Mesenchymal stem cell (in vitro differentiated cells and primary cell): ENCODE measurements at regions not wholly inside any gene's neighbourhood (a gene's known extent, or its start where the extent isn't known, plus 50 kb on each side); places are given as distances from the start of the nearest gene placed in this dataset.
A peak's percentile ranks its signal among the peaks of the same experiment; 100 is the strongest.

Experiments used
- DNase-seq: peaks from one replicate; pipeline ENCODE4 v3.0.0-alpha.2; 2013
- H2AFZ ChIP-seq: one replicate; pipeline ENCODE4 v1.6.1; 2013; ENCODE audit warnings: low read depth, mild to moderate bottlenecking, control low read depth, inconsistent platforms, low read length, moderate library complexity
- H2AK5ac ChIP-seq: 2 replicates; pipeline ENCODE4 v1.6.1; 2013; ENCODE audit warnings: low read length, moderate library complexity, mild to moderate bottlenecking, inconsistent platforms; ENCODE audit not compliant: severe bottlenecking
- H2BK120ac ChIP-seq: one replicate; pipeline ENCODE4 v1.6.1; 2013; ENCODE audit warnings: low read depth, mild to moderate bottlenecking, inconsistent platforms, low read length, moderate library complexity
- H2BK12ac ChIP-seq, 2 experiments: one replicate each; pipeline ENCODE4 v1.6.1; 2013; ENCODE audit warnings: inconsistent platforms in 2 of 2, low read length in 2 of 2, mild to moderate bottlenecking in 2 of 2, moderate library complexity in 2 of 2, control low read depth in 1 of 2
- H2BK15ac ChIP-seq: one replicate; pipeline ENCODE4 v1.6.1; 2013; ENCODE audit warnings: mild to moderate bottlenecking, low read depth, inconsistent platforms; ENCODE audit not compliant: poor library complexity, severe bottlenecking
- H2BK5ac ChIP-seq: 2 replicates; pipeline ENCODE4 v1.6.1; 2013; ENCODE audit warnings: low read depth, mild to moderate bottlenecking, low read length, control low read depth, inconsistent platforms; ENCODE audit not compliant: poor library complexity, severe bottlenecking
- H3K14ac ChIP-seq, 2 experiments: one replicate each; pipeline ENCODE4 v1.6.1; 2013; ENCODE audit warnings: inconsistent platforms in 2 of 2, low read length in 2 of 2, control low read depth in 1 of 2, mild to moderate bottlenecking in 1 of 2, moderate library complexity in 1 of 2
- H3K18ac ChIP-seq, 2 experiments: one replicate each; pipeline ENCODE4 v1.6.1; 2013; ENCODE audit warnings: inconsistent platforms in 2 of 2, low read length in 2 of 2, control low read depth in 1 of 2, low read depth in 1 of 2, mild to moderate bottlenecking in 1 of 2
- H3K23ac ChIP-seq, 2 experiments: one replicate each; pipeline ENCODE4 v1.6.1; 2013; ENCODE audit warnings: inconsistent platforms in 2 of 2, low read length in 2 of 2, mild to moderate bottlenecking in 2 of 2, moderate library complexity in 2 of 2, control low read depth in 1 of 2
- H3K27ac ChIP-seq: 2 replicates; pipeline ENCODE4 v1.5.1; 2013; ENCODE audit warnings: mild to moderate bottlenecking, moderate library complexity, low read length, control low read depth, inconsistent platforms; ENCODE audit not compliant: poor library complexity, severe bottlenecking
- H3K27me3 ChIP-seq, 2 experiments: 2 replicates each; pipeline versions ENCODE4 v1.6.1 to v1.7.0; 2013; ENCODE audit warnings: low read length in 2 of 2, mild to moderate bottlenecking in 2 of 2, moderate library complexity in 2 of 2, control low read depth in 1 of 2, inconsistent platforms in 1 of 2; ENCODE audit not compliant: control insufficient read depth in 1 of 2, insufficient read depth in 1 of 2
- H3K36me3 ChIP-seq, 2 experiments: 2 replicates each; pipeline versions ENCODE4 v1.6.1 to v1.7.0; 2013; ENCODE audit warnings: low read length in 2 of 2, control low read depth in 1 of 2, inconsistent platforms in 1 of 2, low read depth in 1 of 2, mild to moderate bottlenecking in 1 of 2; ENCODE audit not compliant: insufficient read depth in 2 of 2, control insufficient read depth in 1 of 2
- H3K4ac ChIP-seq, 2 experiments: one replicate each; pipeline ENCODE4 v1.6.1; 2013; ENCODE audit warnings: inconsistent platforms in 2 of 2, low read length in 2 of 2, mild to moderate bottlenecking in 2 of 2, moderate library complexity in 2 of 2, control low read depth in 1 of 2, low read depth in 1 of 2
- H3K4me1 ChIP-seq: 2 replicates; pipeline ENCODE4 v1.6.1; 2013; ENCODE audit warnings: low read depth, low read length, control low read depth; ENCODE audit not compliant: control insufficient read depth, insufficient read depth
- H3K4me2 ChIP-seq: 2 replicates; pipeline ENCODE4 v1.6.1; 2013; ENCODE audit warnings: low read length, mild to moderate bottlenecking, inconsistent platforms; ENCODE audit not compliant: poor library complexity, severe bottlenecking
- H3K4me3 ChIP-seq, 2 experiments: 2 replicates each; pipeline versions ENCODE4 v1.5.1 to v1.7.0; 2013; ENCODE audit warnings: low read length in 2 of 2, mild to moderate bottlenecking in 2 of 2, control low read depth in 1 of 2, low read depth in 1 of 2; ENCODE audit not compliant: insufficient read depth in 1 of 2
- H3K79me1 ChIP-seq: replicated peaks from 2 replicates; pipeline ENCODE4 v1.6.1; 2013; ENCODE audit warnings: mild to moderate bottlenecking, control low read depth, low read length, inconsistent platforms; ENCODE audit not compliant: poor library complexity, severe bottlenecking
- H3K9ac ChIP-seq: 2 replicates; pipeline ENCODE4 v1.7.0; 2013; ENCODE audit warnings: mild to moderate bottlenecking, low read length, moderate library complexity
- H3K9me3 ChIP-seq: 2 replicates; pipeline ENCODE4 v1.7.0; 2013; ENCODE audit warnings: mild to moderate bottlenecking, low read length; ENCODE audit not compliant: control insufficient read depth
- H4K8ac ChIP-seq: one replicate; pipeline ENCODE4 v1.6.1; 2013; ENCODE audit warnings: inconsistent platforms, mild to moderate bottlenecking, low read length, moderate library complexity
- H4K91ac ChIP-seq: one replicate; pipeline ENCODE4 v1.6.1; 2013; ENCODE audit warnings: mild to moderate bottlenecking, low read length, inconsistent platforms
- WGBS: methylation state at CpG from one replicate; pipeline ENCODE4 v1.1.7; 2013; ENCODE audit warnings: mixed read lengths; 5-methylcytosine and 5-hydroxymethylcytosine counted together

GRCh38 chr11:11083441-11083840 lies 225.6 kb upstream of the ZBED5 start:
- Histone ChIP-seq H4K91ac (no peak overlapping the region), H3K23ac (no peak overlapping the region), H2AFZ (no peak overlapping the region), H2AK5ac (no peak overlapping the region), H3K36me3 (no peaks in the 10 kb centered on the region), H3K27me3 (peaks cover 36 to 62% of the 10 kb centered on the region in 2 experiments), H3K9me3 (no peaks in the 10 kb centered on the region), H3K27ac (no peak overlapping the region), H3K4me1 (peaks cover 9% of the 10 kb centered on the region), H3K4me2 (no peak overlapping the region), H3K18ac (no peak overlapping the region), H3K9ac (no peak overlapping the region), H2BK15ac (no peak overlapping the region), H3K79me1 (no peaks in the 10 kb centered on the region), H2BK120ac (no peak overlapping the region), H2BK12ac (no peak overlapping the region), H2BK5ac (peak overlapping the region; percentile 33), H3K4ac (no peak overlapping the region), H3K4me3 (no peak overlapping the region), H4K8ac (no peak overlapping the region), H3K14ac (no peak overlapping the region)
- 96% methylated on average over 2 of the region's 2 CpGs for WGBS
- no peak for DNase-seq

- Histone ChIP-seq H4K91ac (no peak overlapping the region), H2BK120ac (no peak overlapping the region), H3K27ac (no peak overlapping the region), H3K9ac (no peak overlapping the region), H3K23ac (no peak overlapping the region), H3K4me3 (no peak overlapping the region), H3K79me1 (no peaks in the 10 kb centered on the region), H4K8ac (no peak overlapping the region), H3K27me3 (peaks cover 35 to 65% of the 10 kb centered on the region in 2 experiments), H3K36me3 (no peaks in the 10 kb centered on the region), H3K14ac (no peak overlapping the region), H3K4ac (no peak overlapping the region), H3K4me2 (no peak overlapping the region), H3K9me3 (no peaks in the 10 kb centered on the region), H2BK15ac (no peak overlapping the region), H3K4me1 (peaks cover 9% of the 10 kb centered on the region), H2BK12ac (no peak overlapping the region), H2BK5ac (no peak overlapping the region), H2AK5ac (no peak overlapping the region), H3K18ac (no peak overlapping the region), H2AFZ (no peak overlapping the region)
- no peak for DNase-seq
These were observed 224.8 kb upstream of the ZBED5 start for GRCh38 chr11:11082646-11083045.

GRCh38 chr11:11081776-11082175 lies 223.9 kb upstream of the ZBED5 start:
- H3K4me1 ChIP-seq = peaks cover 9% of the 10 kb centered on the region
- H3K4me2 ChIP-seq = no peak overlapping the region

GRCh38 chr11:11081288-11081687 lies 223.4 kb upstream of the ZBED5 start:
- H3K14ac ChIP-seq = no peak overlapping the region
- H2AFZ ChIP-seq = no peak overlapping the region
- peaks cover 43 to 70% of the 10 kb centered on the region in 2 experiments for H3K27me3 ChIP-seq
- H3K4ac ChIP-seq = no peak overlapping the region
- H3K4me3 ChIP-seq = no peak overlapping the region
- H3K23ac ChIP-seq = no peak overlapping the region
- H3K9ac ChIP-seq = no peak overlapping the region
- no peaks in the 10 kb centered on the region for H3K36me3 ChIP-seq
- WGBS = 88% methylated on average over 4 of the region's 4 CpGs
- H3K9me3 ChIP-seq = no peaks in the 10 kb centered on the region
- H3K79me1 ChIP-seq = no peaks in the 10 kb centered on the region
- H3K4me2 ChIP-seq = no peak overlapping the region
- no peak for DNase-seq
- H2AK5ac ChIP-seq = no peak overlapping the region
- H2BK5ac ChIP-seq = no peak overlapping the region
- H2BK120ac ChIP-seq = no peak overlapping the region
- no peak overlapping the region for H2BK15ac ChIP-seq
- peak overlapping the region; percentile 23 for H3K27ac ChIP-seq
- H3K18ac ChIP-seq = no peak overlapping the region
- H2BK12ac ChIP-seq = no peak overlapping the region
- H4K8ac ChIP-seq = no peak overlapping the region
- H4K91ac ChIP-seq = no peak overlapping the region
- peaks cover 9% of the 10 kb centered on the region for H3K4me1 ChIP-seq

More at GRCh38 chr11:11081776-11082175, 223.9 kb upstream of the ZBED5 start:
- DNase-seq = peak; percentile 5
- Histone ChIP-seq H4K91ac (no peak overlapping the region), H3K27ac (peak overlapping the region; percentile 23), H3K4ac (no peak overlapping the region), H2BK120ac (no peak overlapping the region), H2AFZ (no peak overlapping the region), H3K79me1 (no peaks in the 10 kb centered on the region), H3K36me3 (no peaks in the 10 kb centered on the region), H2AK5ac (no peak overlapping the region), H3K4me3 (no peak overlapping the region), H3K23ac (no peak overlapping the region), H2BK15ac (no peak overlapping the region), H3K27me3 (peaks cover 42 to 70% of the 10 kb centered on the region in 2 experiments), H2BK12ac (no peak overlapping the region), H2BK5ac (no peak overlapping the region), H3K18ac (no peak overlapping the region), H3K14ac (no peak overlapping the region), H3K9me3 (no peaks in the 10 kb centered on the region), H3K9ac (no peak overlapping the region), H4K8ac (no peak overlapping the region)
- whole genome bisulfite sequencing = 53% methylated on average over 4 of the region's 4 CpGs
